Hematopoietic multipotent progenitor cell treated with erythropoietin and hydrocortisone succinate and interleukin-3 and kit ligand, for 15 days (in vitro differentiated cells): ENCODE measurements at regions not wholly inside any gene's neighbourhood (a gene's known extent, or its start where the extent isn't known, plus 50 kb on each side); places are given as distances from the start of the nearest gene placed in this dataset.
"Not testable (repeated sequence)": the region's sequence is repeated elsewhere in the genome, so short reads cannot be mapped to it uniquely, and the experiment has no call there.

ENCODE experiments used
- DNase-seq: peaks from one replicate; pipeline ENCODE4 v3.0.0-alpha.2; 2015; ENCODE audit warnings: low spot score

DNA sequence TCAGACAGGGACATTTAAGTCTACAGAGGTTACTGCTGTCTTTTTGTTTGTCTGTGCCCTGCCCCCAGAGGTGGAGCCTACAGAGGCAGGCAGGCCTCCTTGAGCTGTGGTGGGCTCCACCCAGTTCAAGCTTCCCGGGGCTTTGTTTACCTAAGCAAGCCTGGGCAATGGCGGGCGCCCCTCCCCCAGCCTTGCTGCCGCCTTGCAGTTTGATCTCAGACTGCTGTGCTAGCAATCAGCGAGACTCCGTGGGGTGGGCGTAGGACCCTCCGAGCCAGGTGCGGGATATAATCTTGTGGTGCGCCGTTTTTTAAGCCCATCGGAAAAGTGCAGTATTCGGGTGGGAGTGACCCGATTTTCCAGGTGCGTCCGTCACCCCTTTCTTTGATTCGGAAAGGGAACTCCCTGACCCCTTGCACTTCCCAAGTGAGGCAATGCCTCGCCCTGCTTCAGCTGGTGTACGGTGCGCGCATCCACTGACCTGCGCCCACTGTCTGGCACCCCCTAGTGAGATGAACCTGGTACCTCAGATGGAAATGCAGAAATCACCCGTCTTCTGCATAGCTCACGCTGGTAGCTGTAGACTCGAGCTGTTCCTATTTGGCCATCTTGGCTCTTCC is 134.1 kb upstream of the KITLG start:
- not testable (repeated sequence) for DNase-seq

DNA sequence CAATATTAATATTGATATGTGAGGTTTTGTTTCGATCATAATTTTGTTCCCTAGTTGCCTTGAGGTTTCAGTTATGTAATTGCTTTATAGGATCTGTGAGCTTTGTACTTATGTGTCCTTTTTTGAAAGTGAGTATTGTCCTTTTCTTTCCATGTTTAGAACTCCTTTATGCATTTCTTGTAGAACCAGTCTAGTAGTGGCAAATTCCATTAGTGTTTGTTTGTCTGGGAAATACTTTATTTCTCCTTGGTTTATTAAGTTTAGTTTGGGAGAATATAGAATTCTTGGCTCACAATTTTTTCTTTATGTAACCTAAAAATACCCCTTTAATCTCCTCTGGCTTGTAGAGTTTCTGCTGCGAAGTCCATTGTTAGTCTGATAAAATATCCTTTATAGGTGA is 127.5 kb upstream of the KITLG start:
- no peak for DNase-seq

DNA sequence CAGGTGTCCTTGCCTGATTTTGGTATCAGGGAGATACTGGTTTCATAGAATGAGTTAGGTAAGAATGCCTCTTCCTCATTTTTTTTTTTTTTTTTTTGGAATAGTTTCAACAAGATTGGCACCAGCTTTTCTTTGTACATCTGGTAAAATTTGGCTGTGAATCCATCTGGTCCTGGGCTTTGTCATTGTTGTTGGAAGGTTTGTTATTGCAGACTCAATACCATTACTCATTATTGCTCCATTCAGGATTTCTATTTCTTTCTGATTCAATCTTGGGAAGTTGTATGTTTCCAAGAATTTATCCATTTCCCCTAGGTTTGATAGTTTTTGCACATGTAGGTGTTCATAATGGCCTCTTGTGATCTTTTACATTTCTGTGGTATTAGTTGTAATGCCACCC is 126.0 kb upstream of the KITLG start:
- DNase-seq, result no peak

DNA sequence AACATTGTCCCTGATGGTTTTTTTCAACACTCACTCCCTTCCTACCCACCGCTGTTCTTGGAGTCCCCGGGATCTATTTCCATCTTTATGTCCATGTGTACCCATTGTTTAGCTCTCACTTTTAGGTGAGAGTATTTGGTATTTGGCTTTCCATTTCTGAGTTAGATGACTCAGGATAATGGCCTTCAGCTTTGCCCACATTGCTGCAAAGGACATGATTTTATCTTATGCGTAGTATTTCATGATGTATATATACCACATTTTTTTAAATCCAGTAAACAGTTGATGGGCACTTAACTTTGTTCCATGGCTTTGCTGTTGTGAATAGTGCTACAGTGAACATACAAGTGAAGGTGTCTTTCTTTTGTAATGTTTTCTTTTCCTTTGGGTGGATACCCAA is 123.5 kb upstream of the KITLG start:
- DNase-seq, result no peak

DNA sequence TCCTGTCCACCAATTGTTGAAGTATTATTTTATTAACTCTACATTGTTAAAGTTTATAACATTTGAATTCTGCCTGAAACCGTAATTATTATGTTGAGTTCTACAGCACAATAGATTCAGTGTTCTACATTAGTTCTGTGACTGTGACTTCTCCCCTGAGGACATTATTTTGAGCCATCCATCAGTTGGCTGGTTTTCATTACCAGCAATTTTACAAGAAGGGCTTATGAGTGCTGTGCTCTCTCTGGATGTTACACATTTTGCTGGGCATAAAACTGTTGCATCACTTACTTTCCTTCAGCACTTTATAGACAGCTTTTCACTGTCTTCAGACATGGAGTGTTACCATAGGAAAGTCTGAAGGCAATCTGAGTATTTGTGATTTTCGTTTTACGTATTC is 118.2 kb upstream of the KITLG start:
- no peak for DNase-seq

DNA sequence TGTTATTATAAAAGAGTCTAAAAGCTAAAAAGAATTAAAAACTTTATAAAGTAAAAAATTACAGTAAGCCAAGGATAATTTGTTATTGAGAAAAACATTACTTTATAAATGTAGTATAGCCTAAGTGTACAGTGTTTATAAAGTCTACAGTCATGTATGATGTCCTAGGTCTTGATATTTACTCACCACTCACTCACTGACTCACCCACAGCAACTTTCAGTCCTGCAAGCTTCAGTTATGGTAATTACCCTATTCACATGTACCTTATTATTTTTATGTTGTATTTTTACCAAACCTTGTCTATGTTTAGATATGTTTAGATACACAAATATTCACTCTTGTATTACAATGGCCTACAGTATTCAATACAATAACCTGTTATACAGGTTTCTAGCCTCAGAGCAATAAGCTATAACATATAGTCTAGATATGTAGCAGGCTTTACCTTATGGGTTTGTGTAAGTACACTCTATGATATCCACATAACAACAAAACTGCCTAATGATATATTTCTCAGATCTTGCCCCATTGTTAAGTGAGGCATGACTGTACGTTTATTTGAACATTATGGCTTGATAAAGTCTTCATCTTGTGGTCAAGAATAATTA is 113.7 kb upstream of the KITLG start:
- no peak for DNase-seq

DNA sequence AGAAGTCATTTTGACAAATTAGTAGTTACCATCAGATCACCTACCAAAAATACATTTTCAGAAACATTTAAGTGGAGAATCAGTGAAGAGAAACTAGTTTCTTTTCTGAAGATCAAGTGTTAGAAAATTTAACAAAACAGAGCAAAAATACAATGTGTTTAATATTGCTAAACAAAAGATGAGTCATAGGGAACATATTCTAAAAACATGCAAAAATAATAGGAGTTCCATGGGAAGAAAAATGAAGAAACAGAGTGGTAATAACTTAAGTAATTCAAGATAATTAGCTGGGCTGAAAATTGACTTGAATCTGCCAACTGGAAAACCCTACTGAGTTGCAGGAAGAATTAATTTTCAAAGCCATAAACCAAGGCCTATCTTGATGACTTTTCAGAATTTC is 111.5 kb upstream of the KITLG start:
- DNase-seq, result no peak

DNA sequence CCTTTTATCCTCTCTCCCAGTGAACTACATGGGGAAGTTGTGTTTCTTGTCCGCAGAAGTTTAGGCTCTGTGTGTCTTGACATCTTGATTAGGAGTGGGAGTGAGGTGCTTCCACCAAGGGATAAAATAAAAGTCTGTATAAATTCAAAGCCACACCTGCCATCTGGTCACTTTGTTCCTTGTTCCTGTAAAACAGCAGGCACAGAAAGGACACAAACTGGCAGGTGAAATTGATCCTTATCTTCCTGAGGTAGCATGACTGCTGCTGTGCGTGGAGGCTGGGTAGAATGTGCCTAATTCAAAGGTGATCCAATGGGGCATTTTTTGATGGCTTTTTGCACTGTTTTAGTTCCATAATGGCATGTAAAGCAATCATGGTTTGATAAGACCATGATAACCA is 104.3 kb upstream of the KITLG start:
- DNase-seq, result no peak

DNA sequence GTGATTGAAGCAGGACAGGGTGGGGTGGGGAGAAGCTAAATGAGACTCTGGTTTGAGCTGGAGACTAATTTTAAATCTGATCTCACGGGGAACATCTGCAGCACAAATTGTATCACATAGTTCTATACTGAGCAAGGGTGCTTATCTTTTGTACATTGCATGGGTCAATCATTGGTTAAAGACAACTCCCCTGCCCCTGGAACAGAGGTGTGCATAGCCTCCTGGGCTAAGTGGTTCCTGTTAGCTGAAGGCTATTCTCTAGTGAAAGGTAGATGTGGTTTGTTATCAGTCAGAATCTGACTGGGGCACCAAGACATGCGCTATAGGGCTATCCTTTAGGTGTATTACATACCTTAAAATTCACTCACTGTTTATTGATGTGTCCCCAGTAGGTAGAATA is 103.9 kb upstream of the KITLG start:
- no peak for DNase-seq

DNA sequence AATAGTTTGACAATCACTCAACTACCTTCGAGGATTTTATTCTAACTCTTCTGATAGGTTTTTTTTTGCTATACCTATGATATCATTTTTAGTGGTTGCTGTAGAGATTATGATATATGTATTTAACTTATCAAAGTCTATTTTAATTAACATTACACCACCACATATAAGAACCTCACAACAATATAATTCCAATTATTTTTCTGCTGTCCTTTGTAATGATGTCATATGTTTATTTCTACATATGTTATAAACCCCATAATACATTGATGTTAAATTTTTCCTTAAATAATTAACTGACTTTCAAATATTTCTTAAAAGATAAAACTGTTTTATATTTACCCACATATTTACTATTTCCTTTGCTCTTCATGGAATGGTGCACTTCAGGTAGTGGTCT is 103.4 kb upstream of the KITLG start:
- DNase-seq, result no peak

DNA sequence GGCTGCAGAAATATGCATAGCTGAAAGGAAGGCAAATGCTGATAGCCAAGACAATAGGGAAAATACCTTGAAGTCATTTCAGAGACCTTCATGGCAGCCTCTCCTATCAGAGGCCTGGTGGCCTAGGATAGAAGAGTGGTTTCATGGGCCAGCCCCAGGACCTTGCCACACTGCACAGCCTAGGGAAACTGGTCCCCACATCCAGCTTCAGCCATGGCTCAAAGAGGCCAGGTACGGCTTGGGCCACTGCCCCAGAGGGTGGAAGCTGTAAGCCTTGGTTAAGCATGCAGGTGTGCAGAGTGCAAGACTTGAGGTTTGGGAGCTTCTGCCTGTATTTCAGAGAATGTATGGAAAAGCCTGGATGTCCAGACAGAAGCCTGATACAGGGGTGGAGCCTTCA is 101.0 kb upstream of the KITLG start:
- DNase-seq, result no peak

DNA sequence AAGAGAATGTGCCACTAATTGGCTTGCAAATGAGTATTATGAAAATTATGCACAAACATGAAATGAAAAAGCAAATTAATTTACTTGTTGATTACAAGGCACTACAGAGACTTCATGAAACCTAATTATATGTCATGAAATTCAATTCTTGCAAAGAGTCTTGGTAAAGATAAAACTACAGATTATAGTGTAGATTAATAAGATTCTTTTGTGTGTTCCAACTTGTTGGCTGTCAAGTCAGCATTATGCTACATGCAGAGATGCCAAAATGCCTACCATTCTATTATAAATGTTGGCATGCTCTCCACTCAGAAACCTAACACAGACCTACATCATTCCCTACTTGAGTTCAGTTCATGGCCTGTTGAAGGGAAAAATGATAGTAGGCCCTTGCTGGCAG is 97.2 kb upstream of the KITLG start:
- DNase-seq, result no peak

DNA sequence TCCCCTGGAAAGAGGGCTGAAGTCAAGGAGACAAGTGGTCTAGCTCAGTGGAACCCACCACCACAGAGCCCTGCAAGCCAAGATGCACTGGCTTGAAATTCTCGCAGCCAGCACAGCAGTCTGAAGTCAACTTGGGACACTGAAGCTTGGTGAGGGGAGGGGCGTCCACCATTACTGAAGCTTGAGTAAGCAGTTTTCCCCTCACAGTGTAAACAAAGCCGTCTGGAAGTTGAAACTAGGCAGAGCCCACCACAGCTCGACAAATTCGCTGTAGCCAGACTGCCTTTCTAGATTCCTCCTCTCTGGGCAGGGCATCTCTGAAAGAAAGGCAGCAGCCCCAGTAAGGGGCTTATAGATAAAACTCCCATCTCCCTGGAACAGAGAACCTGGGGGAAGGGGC is 87.3 kb upstream of the KITLG start:
- DNase-seq, result not testable (repeated sequence)

DNA sequence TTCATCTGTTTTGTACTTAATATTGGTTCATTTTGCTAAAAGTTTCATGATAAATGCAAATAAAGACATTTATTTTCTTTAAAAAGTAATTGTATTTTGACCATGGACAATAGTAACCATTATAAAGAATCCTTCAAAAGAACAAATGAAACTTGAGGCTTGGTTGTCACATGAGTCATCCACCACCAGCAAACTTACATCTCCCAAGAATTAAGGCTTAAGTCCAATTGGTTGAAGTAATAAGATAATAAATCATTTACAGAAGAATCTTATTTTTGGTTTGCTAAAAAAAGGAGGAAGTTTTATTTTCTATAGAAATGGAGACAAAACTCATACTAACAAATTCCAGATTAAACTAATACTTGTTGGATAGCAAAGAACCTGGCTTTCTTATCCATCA is 84.8 kb upstream of the KITLG start:
- DNase-seq, result no peak

DNA sequence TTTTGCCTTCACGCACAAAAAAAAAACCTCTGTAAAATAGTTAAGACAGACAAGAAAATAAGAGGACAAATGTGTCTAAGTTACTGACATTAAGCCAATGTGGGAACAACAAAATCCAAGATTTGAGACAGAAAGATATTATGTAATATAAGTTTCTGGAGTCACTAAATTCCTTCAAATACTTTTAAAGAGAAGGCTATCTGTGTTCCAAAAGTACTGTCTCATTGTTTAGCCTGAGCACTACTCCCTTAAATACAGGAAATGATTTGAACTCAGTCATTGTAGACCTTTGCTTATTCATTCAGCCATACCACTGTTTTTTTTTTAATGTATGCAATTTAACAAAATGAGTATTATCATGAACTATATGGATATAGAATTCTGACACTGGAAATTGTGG is 82.7 kb upstream of the KITLG start:
- DNase-seq, result no peak

DNA sequence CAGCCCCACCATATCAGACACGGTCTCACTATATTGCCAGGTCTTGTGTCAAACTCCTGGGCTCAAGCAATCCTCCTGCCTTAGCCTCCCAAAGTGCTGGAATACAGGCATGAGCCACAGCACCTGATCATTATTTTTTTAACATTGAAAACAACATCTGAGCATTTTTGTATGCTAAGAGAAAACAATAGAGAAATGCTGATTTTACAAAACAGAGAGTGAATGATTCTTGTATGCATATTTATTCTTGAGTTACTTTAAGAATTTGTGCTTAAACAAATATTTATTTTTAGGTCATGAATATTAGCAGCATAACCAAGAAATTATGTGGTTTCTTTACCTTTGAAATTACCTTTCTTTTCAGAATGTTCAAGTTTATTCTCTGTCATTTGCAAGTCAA is 81.8 kb upstream of the KITLG start:
- no peak for DNase-seq

DNA sequence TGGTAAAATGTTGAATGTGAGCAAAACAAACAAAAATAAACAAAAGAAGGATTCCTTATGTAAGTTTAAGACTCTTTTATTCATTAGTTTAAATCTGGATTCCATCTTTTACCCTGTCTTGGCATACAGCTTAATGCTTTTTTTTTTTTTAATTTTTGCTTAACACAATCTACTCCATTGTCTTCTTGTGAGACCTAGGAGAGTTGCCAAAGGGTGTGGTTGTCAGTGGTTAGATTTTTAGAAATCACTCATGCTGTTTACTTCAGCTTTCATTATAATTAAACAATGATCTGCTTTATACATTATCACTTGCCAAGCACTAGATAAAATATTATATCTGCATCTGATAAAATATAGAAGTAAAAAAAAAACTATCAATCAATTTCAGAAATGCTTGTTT is 77.7 kb upstream of the KITLG start:
- no peak for DNase-seq

DNA sequence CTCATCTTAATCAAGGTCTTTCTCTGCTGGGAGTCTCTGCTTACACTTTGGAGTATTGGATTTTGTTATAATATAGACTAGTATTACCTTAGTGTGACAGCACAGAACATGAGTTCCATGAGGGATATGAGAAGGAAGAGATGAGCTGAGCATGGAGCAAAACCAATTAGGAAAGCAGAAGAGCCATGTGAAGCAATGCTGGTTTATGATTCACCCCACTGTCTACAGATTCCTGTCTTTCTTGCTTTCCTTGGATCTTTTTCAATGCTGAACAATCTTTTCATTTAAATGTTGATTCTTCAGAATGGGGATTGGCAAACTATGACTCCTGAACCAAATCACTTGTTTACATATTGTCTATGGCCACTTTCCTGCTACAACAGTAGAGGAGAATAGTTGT is 70.4 kb upstream of the KITLG start:
- no peak for DNase-seq

DNA sequence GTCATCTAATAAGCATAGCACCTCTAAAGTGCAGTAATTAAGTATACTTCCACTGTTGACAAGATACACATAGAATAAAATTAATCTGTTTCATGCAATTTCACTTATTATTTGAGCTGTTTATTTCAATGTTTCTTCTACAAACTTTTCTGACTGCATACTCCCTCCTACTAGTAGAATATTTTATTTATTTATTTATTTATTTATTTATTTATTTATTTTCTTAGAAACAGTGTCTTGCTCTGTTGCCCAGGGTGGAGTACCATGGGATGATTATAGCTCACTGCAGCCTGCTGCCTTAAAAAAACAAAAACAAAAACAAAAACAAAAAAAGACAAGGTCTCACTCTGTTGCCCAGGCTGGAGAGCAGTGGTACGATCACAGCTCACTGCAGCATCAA is 68.4 kb upstream of the KITLG start:
- no peak for DNase-seq

DNA sequence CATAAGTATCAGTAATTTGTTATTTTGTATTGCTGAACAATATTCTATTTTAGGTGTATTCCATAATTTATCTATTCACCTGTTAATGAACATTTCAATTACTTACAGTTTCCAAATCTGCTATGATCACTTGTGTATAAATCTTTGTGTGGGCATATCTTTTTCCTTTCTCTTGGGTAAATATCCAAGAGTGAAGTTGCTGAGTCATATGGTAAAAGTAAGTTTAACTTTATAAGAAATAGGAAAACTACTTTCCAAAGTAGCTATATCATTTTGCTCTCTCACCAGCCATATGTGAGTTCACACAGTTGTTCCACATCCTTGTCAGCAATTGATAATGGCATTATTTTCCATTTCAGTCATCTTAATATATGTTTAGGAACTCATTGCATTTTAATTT is 66.6 kb upstream of the KITLG start:
- no peak for DNase-seq

DNA sequence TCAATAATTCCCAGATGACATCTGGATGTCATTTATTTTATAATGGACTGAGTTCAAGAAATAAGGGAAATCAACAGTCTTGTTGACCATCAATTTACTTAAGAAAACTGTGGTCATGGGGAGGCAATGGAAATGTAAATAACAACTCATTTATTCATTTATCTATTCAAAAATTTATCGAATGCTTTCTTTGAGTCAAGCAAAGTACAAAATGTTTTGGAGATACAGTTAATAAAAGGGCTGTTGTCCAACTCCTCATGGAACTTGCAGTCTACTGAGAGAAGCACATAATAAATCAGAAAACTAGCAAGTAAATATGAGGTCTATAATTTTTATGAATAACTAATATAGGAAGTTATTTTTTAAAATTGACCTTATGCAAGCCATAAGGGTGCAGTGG is 65.5 kb upstream of the KITLG start:
- no peak for DNase-seq

DNA sequence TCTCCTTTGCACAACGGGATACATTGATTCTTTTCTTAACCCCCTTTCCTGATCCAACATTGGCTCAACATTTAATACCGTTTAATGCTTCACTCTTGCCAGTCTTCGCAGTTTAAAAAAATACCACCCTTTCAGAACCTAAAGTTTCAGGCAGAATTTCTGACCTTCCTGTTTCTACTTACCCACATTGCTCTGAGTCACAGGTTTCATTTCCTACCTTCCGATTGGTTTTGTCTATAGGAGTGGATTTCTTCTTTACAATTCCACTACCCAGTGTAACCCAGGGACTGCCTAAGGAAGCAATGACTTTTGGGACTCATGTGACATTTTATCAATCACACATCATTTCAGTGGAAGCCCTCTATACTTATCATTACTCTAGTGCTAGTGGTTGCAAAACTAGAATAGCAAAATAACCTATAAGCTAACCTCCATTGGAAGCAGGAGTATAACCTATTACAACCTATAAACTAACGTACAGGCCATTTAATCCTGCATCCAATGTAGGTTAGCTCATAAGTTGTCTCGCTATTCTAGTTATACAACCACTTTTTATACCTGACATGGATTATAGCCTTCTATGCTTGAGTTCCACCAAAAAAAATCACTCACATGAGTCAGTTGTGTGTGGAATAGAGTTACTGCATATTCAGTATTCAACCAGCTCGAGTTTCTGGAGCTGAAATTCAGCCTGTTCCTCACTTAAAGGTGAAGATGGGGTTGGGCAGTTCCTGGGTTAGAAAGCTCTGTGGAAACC is 64.9 kb upstream of the KITLG start:
- no peak for DNase-seq

DNA sequence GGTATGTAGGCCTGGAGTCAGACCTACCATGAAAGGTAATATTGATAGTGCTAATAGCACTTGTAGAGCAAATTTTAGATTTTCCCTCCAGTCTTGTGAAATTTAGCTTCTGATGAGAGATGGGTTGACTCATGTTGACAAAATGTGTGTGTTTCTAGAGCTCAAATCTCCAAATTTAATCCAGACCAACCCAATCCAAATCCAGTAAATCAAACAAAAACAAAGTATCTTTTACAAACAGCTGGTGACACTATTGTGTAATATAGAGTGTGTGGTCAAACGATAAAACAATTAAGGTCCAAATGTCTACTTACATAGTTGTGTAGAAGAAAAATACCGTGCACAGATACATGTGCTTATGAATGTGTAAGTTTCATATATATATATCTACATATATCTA is 63.4 kb upstream of the KITLG start:
- no peak for DNase-seq
